ENCODE measurements at regions not wholly inside any gene's neighbourhood (a gene's known extent, or its start where the extent isn't known, plus 50 kb on each side); places are given as distances from the start of the nearest gene placed in this dataset.

DNA sequence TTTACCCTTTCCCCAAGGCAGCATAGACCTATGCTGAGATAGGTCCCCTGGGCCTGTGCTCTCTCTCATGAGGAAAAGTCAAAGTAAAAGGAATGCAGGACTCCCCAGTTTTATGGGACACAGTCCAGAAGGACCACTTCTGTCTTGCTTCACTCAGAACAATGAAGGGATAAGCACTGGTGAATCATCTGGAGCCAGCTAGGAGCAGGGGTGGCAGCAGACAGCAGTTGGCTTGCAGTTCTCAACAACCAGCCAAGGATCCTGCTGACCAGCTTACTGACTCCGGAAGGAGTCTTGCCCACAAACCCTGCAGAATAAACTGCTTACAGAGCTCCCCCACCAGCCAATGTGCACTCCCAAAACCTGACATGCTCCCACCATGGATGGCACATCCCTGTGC is 152.1 kb upstream of the GHITM start:
- TF ChIP-seq, protein P1, sequence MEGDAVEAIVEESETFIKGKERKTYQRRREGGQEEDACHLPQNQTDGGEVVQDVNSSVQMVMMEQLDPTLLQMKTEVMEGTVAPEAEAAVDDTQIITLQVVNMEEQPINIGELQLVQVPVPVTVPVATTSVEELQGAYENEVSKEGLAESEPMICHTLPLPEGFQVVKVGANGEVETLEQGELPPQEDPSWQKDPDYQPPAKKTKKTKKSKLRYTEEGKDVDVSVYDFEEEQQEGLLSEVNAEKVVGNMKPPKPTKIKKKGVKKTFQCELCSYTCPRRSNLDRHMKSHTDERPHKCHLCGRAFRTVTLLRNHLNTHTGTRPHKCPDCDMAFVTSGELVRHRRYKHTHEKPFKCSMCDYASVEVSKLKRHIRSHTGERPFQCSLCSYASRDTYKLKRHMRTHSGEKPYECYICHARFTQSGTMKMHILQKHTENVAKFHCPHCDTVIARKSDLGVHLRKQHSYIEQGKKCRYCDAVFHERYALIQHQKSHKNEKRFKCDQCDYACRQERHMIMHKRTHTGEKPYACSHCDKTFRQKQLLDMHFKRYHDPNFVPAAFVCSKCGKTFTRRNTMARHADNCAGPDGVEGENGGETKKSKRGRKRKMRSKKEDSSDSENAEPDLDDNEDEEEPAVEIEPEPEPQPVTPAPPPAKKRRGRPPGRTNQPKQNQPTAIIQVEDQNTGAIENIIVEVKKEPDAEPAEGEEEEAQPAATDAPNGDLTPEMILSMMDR (conservative IDR thresholded peaks at IDR 0.05; ENCODE audit: low read length), result no peak
- TF ChIP-seq EZH2phosphoT487 (IDR thresholded peaks at IDR 0.05; ENCODE audit: borderline replicate concordance), result no peak

All from Loucy (cell line).